HAP-1 (cell line): ENCODE measurements at regions not wholly inside any gene's neighbourhood (a gene's known extent, or its start where the extent isn't known, plus 50 kb on each side); places are given as distances from the start of the nearest gene placed in this dataset.
A peak's percentile ranks its signal among the peaks of the same experiment; 100 is the strongest.

ENCODE experiments used
- DNase-seq, 2 experiments: peaks; one replicate each; pipeline ENCODE4 v3.0.0-alpha.2; 2016 to 2020; ENCODE audit warnings: low spot score in 2 of 2
- H3K27me3 ChIP-seq: fragments of 250-450 bp; sonication (Bioruptor Pico); 2 replicates; pipeline ENCODE4 v1.5.1; 2020; ENCODE audit warnings: low read depth, mild to moderate bottlenecking, moderate library complexity
- H3K36me3 ChIP-seq: fragments of 250-450 bp; sonication (Bioruptor Pico); replicated peaks from 2 replicates; pipeline ENCODE4 v1.5.1; 2020; ENCODE audit warnings: mild to moderate bottlenecking
- H3K4me1 ChIP-seq: fragments of 250-450 bp; sonication (Bioruptor Pico); 2 replicates; pipeline ENCODE4 v1.5.1; 2020; ENCODE audit warnings: mild to moderate bottlenecking
- H3K4me3 ChIP-seq: fragments of 250-450 bp; sonication (Bioruptor Pico); 2 replicates; pipeline ENCODE4 v1.5.1; 2020; ENCODE audit warnings: mild to moderate bottlenecking, moderate library complexity
- H3K9me3 ChIP-seq: fragments of 250-450 bp; sonication (Bioruptor Pico); 2 replicates; pipeline ENCODE4 v1.5.1; 2020; ENCODE audit warnings: mild to moderate bottlenecking, moderate library complexity
- in situ Hi-C: fragments of 300-500 bp; cut with MboI; formaldehyde crosslinking; loops from 3 replicates; pipeline ENCODE4 v1.14.3; 2020; ENCODE audit warnings: low sequenced_read_pairs, inconsistent platforms, mixed read lengths

- in situ Hi-C loops: no loop called here
Measured at GRCh38 chr20:11820838-11821237, 96.9 kb upstream of the BTBD3 start.

GRCh38 chr20:11822540-11822794, 95.2 kb upstream of the BTBD3 start:
- Histone ChIP-seq H3K4me1 (peaks cover 13% of the 10 kb centered on the region), H3K27me3 (peaks cover 8% of the 10 kb centered on the region; the same call in 1 of the 2 replicates), H3K9me3 (no peaks in the 10 kb centered on the region), H3K36me3 (no peaks in the 10 kb centered on the region), H3K4me3 (no peak overlapping the region)
- in situ Hi-C loops: no loop called here
- DNase-seq: no peak

More at GRCh38 chr20:11820838-11821237, 96.9 kb upstream of the BTBD3 start:
- Histone ChIP-seq H3K9me3 (no peaks in the 10 kb centered on the region), H3K27me3 (peaks cover 8% of the 10 kb centered on the region; the same call in 1 of the 2 replicates), H3K4me3 (no peak overlapping the region), H3K4me1 (peaks cover 13% of the 10 kb centered on the region), H3K36me3 (no peaks in the 10 kb centered on the region)
- DNase-seq: no peak

GRCh38 chr20:11826334-11826733, 91.4 kb upstream of the BTBD3 start:
- H3K36me3 ChIP-seq: no peaks in the 10 kb centered on the region
- H3K27me3 ChIP-seq: no peaks in the 10 kb centered on the region
- H3K4me1 ChIP-seq: peaks cover 13% of the 10 kb centered on the region
- DNase-seq: no peak
- no peaks in the 10 kb centered on the region for H3K9me3 ChIP-seq
- H3K4me3 ChIP-seq: no peak overlapping the region
- in situ Hi-C loops: loop anchor here (25.0 kb wide), 1 partner anchor 111 kb away; no protein-coding TSS in a partner anchor

GRCh38 chr20:11832397-11832796, 85.3 kb upstream of the BTBD3 start:
- DNase-seq: no peak
- H3K4me3 ChIP-seq: no peak overlapping the region
- in situ Hi-C loops: loop anchor here (25.0 kb wide), 1 partner anchor 105 kb away; no protein-coding TSS in a partner anchor

GRCh38 chr20:11832851-11833250, 84.8 kb upstream of the BTBD3 start:
- Histone ChIP-seq H3K36me3 (no peaks in the 10 kb centered on the region), H3K9me3 (no peaks in the 10 kb centered on the region), H3K27me3 (no peaks in the 10 kb centered on the region), H3K4me3 (no peak overlapping the region), H3K4me1 (no peaks in the 10 kb centered on the region)
- no peak for DNase-seq
- in situ Hi-C loops: loop anchor here (25.0 kb wide), 1 partner anchor 104 kb away; no protein-coding TSS in a partner anchor

More at GRCh38 chr20:11832397-11832796, 85.3 kb upstream of the BTBD3 start:
- H3K4me1 ChIP-seq: no peaks in the 10 kb centered on the region
- no peaks in the 10 kb centered on the region for H3K36me3 ChIP-seq
- no peaks in the 10 kb centered on the region for H3K9me3 ChIP-seq
- H3K27me3 ChIP-seq: no peaks in the 10 kb centered on the region

GRCh38 chr20:11833825-11834224, 83.9 kb upstream of the BTBD3 start:
- in situ Hi-C loops: loop anchor here (25.0 kb wide), 1 partner anchor 103 kb away; no protein-coding TSS in a partner anchor
- no peak for DNase-seq
- Histone ChIP-seq H3K4me3 (no peak overlapping the region), H3K9me3 (no peaks in the 10 kb centered on the region), H3K36me3 (no peaks in the 10 kb centered on the region), H3K4me1 (no peaks in the 10 kb centered on the region), H3K27me3 (no peaks in the 10 kb centered on the region)

- Histone ChIP-seq H3K4me1 (no peaks in the 10 kb centered on the region), H3K9me3 (no peaks in the 10 kb centered on the region), H3K27me3 (no peaks in the 10 kb centered on the region), H3K36me3 (no peaks in the 10 kb centered on the region), H3K4me3 (no peak overlapping the region)
- no peak for DNase-seq
- in situ Hi-C loops: loop anchor here (25.0 kb wide), 1 partner anchor 99 kb away; no protein-coding TSS in a partner anchor
Measured at GRCh38 chr20:11838076-11838636, 79.5 kb upstream of the BTBD3 start.

- Histone ChIP-seq H3K4me1 (no peaks in the 10 kb centered on the region), H3K9me3 (no peaks in the 10 kb centered on the region), H3K4me3 (no peak overlapping the region), H3K36me3 (no peaks in the 10 kb centered on the region), H3K27me3 (no peaks in the 10 kb centered on the region)
- no peak for DNase-seq
- in situ Hi-C loops: loop anchor here (25.0 kb wide), 1 partner anchor 95 kb away; no protein-coding TSS in a partner anchor
Measured at GRCh38 chr20:11841972-11842461, 75.7 kb upstream of the BTBD3 start.

GRCh38 chr20:11843289-11843688, 74.4 kb upstream of the BTBD3 start:
- H3K9me3 ChIP-seq: no peaks in the 10 kb centered on the region
- in situ Hi-C loops: loop anchor here (25.0 kb wide), 1 partner anchor 94 kb away; no protein-coding TSS in a partner anchor
- DNase-seq: no peak
- no peaks in the 10 kb centered on the region for H3K4me1 ChIP-seq
- H3K36me3 ChIP-seq: no peaks in the 10 kb centered on the region
- H3K27me3 ChIP-seq: no peaks in the 10 kb centered on the region
- H3K4me3 ChIP-seq: no peak overlapping the region

GRCh38 chr20:11844691-11845090, 73.0 kb upstream of the BTBD3 start:
- no peaks in the 10 kb centered on the region for H3K27me3 ChIP-seq
- H3K9me3 ChIP-seq: no peaks in the 10 kb centered on the region
- no peaks in the 10 kb centered on the region for H3K36me3 ChIP-seq
- no peak overlapping the region for H3K4me3 ChIP-seq
- H3K4me1 ChIP-seq: peaks cover 10% of the 10 kb centered on the region
- DNase-seq: no peak
- in situ Hi-C loops: loop anchor here (25.0 kb wide), 1 partner anchor 93 kb away; no protein-coding TSS in a partner anchor

GRCh38 chr20:11845340-11845739, 72.4 kb upstream of the BTBD3 start:
- no peaks in the 10 kb centered on the region for H3K27me3 ChIP-seq
- in situ Hi-C loops: loop anchor here (25.0 kb wide), 1 partner anchor 92 kb away; no protein-coding TSS in a partner anchor
- DNase-seq: no peak
- no peak overlapping the region for H3K4me3 ChIP-seq
- peaks cover 16% of the 10 kb centered on the region for H3K4me1 ChIP-seq
- no peaks in the 10 kb centered on the region for H3K9me3 ChIP-seq
- no peaks in the 10 kb centered on the region for H3K36me3 ChIP-seq

GRCh38 chr20:11846131-11846530, 71.6 kb upstream of the BTBD3 start:
- Histone ChIP-seq H3K4me1 (peaks cover 20% of the 10 kb centered on the region), H3K27me3 (no peaks in the 10 kb centered on the region), H3K4me3 (no peak overlapping the region), H3K36me3 (no peaks in the 10 kb centered on the region), H3K9me3 (no peaks in the 10 kb centered on the region)
- in situ Hi-C loops: loop anchor here (25.0 kb wide), 1 partner anchor 91 kb away; no protein-coding TSS in a partner anchor
- no peak for DNase-seq

GRCh38 chr20:11847827-11848226, 69.9 kb upstream of the BTBD3 start:
- H3K4me1 ChIP-seq: peaks cover 20% of the 10 kb centered on the region
- in situ Hi-C loops: loop anchor here (25.0 kb wide), 1 partner anchor 89 kb away; no protein-coding TSS in a partner anchor
- H3K9me3 ChIP-seq: no peaks in the 10 kb centered on the region
- DNase-seq: no peak
- H3K4me3 ChIP-seq: no peak overlapping the region
- no peaks in the 10 kb centered on the region for H3K27me3 ChIP-seq
- no peaks in the 10 kb centered on the region for H3K36me3 ChIP-seq

GRCh38 chr20:11849270-11849915, 68.3 kb upstream of the BTBD3 start:
- in situ Hi-C loops: loop anchor here (25.0 kb wide), 1 partner anchor 88 kb away; no protein-coding TSS in a partner anchor

More at GRCh38 chr20:11849270-11849915, 68.3 kb upstream of the BTBD3 start:
- Histone ChIP-seq H3K27me3 (no peaks in the 10 kb centered on the region), H3K4me3 (no peak overlapping the region), H3K9me3 (no peaks in the 10 kb centered on the region), H3K36me3 (no peaks in the 10 kb centered on the region), H3K4me1 (peaks cover 20% of the 10 kb centered on the region)
- DNase-seq: peak in 1 of 2 experiments; percentile 68
